Fibroblast of the aortic adventitia (primary cell): ENCODE measurements at regions not wholly inside any gene's neighbourhood (a gene's known extent, or its start where the extent isn't known, plus 50 kb on each side); places are given as distances from the start of the nearest gene placed in this dataset.

Source experiments
- DNase-seq: peaks from one replicate; pipeline ENCODE4 v3.0.0-alpha.2; 2010; ENCODE audit warnings: low read depth
- H3K4me3 ChIP-seq: 2 replicates; pipeline ENCODE4 v1.5.1; 2011; ENCODE audit warnings: low read depth, mild to moderate bottlenecking, control low read depth, low read length, moderate library complexity
- TF ChIP-seq, protein P1 (sequence below): IDR thresholded peaks from 2 replicates; pipeline ENCODE4 v1.5.1; 2011; ENCODE audit warnings: mild to moderate bottlenecking, low read length, control low read depth, inconsistent platforms; ENCODE audit not compliant: insufficient read depth

DNA sequence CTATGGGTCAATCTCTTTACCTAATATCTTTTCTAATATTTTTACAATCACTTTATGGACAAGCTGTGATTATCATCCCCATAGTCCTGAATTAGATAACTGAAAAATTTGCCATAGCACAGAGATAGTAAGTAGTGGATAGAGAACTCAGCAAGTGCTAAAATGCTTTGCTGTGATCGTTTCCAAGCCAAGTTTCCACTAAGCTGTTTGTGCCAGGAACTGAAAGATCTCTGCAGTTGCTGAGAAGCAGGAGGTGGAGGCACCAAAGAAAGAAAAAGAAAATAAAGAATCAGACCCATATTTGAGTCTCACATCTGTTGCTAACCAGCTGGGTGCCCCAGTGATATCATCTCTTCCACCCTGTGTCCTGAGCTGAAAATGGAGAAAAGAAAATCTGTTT is 605.6 kb upstream of the BOD1L1 start:
- TF ChIP-seq, protein P1, sequence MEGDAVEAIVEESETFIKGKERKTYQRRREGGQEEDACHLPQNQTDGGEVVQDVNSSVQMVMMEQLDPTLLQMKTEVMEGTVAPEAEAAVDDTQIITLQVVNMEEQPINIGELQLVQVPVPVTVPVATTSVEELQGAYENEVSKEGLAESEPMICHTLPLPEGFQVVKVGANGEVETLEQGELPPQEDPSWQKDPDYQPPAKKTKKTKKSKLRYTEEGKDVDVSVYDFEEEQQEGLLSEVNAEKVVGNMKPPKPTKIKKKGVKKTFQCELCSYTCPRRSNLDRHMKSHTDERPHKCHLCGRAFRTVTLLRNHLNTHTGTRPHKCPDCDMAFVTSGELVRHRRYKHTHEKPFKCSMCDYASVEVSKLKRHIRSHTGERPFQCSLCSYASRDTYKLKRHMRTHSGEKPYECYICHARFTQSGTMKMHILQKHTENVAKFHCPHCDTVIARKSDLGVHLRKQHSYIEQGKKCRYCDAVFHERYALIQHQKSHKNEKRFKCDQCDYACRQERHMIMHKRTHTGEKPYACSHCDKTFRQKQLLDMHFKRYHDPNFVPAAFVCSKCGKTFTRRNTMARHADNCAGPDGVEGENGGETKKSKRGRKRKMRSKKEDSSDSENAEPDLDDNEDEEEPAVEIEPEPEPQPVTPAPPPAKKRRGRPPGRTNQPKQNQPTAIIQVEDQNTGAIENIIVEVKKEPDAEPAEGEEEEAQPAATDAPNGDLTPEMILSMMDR, result no peak
- no peak overlapping the region for H3K4me3 ChIP-seq
- peak; percentile 6 for DNase-seq

DNA sequence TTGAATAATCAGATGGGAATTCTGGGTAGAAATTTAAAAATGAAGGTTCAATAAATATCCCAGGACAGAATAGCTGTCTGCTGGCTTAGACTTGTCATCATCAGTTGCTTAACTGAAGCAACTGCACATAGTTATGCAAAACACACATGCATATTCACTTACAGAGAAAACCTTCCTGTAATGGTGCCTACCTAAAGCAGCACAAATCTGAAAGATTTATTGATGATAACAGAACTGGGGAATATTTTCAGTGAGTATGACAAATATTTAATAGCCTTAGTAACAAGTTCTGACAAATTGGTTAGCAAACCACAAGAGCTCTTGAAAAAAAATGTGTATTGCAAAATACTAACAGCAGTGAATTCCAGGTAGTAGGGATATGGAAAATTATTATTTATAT is 606.8 kb upstream of the BOD1L1 start:
- TF ChIP-seq, protein P1, result no peak
- no peak for DNase-seq
- H3K4me3 ChIP-seq, result no peak overlapping the region

DNA sequence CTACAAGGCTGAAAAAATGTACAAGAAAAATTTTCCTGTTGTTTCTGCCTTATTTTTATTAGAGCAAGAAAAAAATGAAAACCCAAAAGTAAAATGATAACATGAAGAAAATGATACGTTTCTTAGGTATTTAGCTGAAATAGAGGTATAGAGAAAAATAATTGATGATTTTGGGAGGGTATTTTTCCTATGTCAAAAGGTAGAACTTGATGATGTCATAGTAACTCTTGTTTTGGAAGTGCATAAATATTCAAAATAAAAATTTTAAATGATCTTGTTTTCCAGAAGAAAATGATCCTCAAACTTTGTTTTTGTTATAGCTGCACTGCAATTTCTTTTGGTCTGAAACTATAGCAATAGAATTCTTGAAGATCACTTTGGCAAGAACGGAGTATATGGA is 608.8 kb upstream of the BOD1L1 start:
- H3K4me3 ChIP-seq, result no peak overlapping the region
- no peak for DNase-seq
- TF ChIP-seq, protein P1, result no peak

DNA sequence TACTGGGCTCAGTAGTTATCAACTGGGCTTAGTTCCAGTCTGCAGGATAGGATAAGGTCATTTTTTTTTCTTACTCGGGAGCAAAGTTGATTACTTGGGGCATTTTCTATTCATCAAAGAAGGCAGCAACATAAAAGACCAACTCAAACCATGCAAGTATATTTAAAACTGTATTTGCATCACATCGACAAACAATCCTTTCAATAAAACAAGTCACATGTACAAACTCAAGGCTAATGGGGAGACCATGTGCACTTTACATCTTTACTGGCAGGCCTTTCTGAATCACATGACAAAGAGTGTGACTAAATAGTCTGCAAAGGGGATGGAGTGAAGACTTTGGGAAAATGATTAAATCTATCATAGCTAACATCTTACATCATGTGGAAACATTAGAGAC is 610.4 kb upstream of the BOD1L1 start:
- no peak overlapping the region for H3K4me3 ChIP-seq
- DNase-seq, result no peak
- TF ChIP-seq, protein P1, result no peak

DNA sequence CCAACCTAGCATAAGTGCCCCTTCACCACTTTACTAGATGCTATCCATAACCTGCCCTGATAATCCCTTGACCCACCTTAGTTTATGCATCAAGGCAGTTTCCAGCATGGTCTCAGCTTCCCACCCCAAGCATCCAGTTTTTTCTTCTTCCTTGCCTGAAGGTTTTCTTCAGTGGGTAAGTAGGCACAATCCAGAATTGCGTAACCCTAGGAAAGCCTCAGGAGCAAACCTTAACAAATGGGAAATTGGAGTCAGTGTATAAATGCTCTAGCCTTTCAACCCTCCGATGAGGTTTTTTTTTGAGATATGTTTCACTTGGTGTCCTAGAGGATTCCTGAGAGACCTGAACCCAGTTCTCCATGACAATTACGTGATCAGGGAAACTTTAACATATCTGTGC is 614.0 kb upstream of the BOD1L1 start:
- TF ChIP-seq, protein P1, result no peak
- no peak for DNase-seq
- no peak overlapping the region for H3K4me3 ChIP-seq

DNA sequence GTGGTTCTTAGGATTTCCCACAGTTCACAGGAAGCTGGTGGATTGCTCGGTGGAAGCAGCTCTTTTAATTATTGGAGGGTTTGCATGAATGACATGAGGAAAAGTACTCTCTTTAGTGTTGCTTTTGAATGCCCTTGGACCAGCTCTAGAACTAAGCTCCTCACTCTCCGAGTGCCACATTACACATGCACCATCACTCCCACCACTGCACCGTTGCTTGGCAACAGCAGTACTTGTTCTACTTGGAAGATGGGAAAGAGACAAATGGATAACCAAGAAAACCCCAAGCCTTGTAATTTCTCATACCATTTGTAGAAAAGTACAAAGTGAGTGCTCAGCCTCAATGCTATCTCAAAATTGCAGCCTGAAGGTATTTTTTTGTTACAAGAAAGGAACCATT is 620.2 kb upstream of the BOD1L1 start:
- H3K4me3 ChIP-seq, result no peak overlapping the region
- TF ChIP-seq, protein P1, result no peak
- no peak for DNase-seq

DNA sequence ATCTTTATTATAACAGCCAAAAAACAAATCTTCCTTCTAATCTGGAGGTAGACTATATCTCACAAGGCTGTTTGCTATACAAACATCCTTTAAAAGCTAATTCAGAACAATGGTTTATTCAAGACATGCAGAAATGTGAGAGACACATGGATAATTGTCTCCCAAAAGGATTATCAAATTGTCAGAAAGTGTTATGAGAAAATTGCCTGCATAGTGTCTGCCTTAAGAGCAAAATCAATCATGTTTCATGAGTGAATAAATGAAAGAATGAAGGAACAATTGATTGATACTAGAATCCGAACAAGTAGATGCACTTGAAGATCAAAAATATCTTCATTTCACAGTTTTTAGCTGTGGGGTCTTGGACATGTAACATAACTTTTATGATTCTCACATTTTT is 621.7 kb upstream of the BOD1L1 start:
- no peak for DNase-seq
- TF ChIP-seq, protein P1, result no peak
- no peak overlapping the region for H3K4me3 ChIP-seq
